Neuron (in vitro differentiated cells): ENCODE measurements at regions not wholly inside any gene's neighbourhood (a gene's known extent, or its start where the extent isn't known, plus 50 kb on each side); places are given as distances from the start of the nearest gene placed in this dataset.
"Not testable (repeated sequence)": the region's sequence is repeated elsewhere in the genome, so short reads cannot be mapped to it uniquely, and the experiment has no call there.

Source experiments
- H2AFZ ChIP-seq: one replicate; pipeline ENCODE4 v1.6.1; 2013; ENCODE audit warnings: low read depth, mild to moderate bottlenecking, inconsistent platforms, low read length, moderate library complexity
- H3K27me3 ChIP-seq: one replicate; pipeline ENCODE4 v1.6.1; 2013; ENCODE audit warnings: low read length; ENCODE audit not compliant: insufficient read depth
- H3K36me3 ChIP-seq: one replicate; pipeline ENCODE4 v1.6.1; 2013; ENCODE audit warnings: low read length; ENCODE audit not compliant: insufficient read depth
- H3K4me1 ChIP-seq: one replicate; pipeline ENCODE4 v1.6.1; 2013; ENCODE audit warnings: low read length; ENCODE audit not compliant: insufficient read depth
- H3K4me3 ChIP-seq: 2 replicates; pipeline ENCODE4 v1.5.1; 2013; ENCODE audit warnings: mild to moderate bottlenecking, low read length, moderate library complexity
- H3K9me3 ChIP-seq: one replicate; pipeline ENCODE4 v1.6.1; 2013; ENCODE audit warnings: low read length

GRCh38 chr3:84692261-84692660, 266.5 kb upstream of the CADM2 start:
- no peaks in the 10 kb centered on the region for H3K27me3 ChIP-seq
- no peaks in the 10 kb centered on the region for H3K9me3 ChIP-seq
- no peak overlapping the region for H3K4me3 ChIP-seq
- no peaks in the 10 kb centered on the region for H3K4me1 ChIP-seq
- H2AFZ ChIP-seq = no peak overlapping the region
- no peaks in the 10 kb centered on the region for H3K36me3 ChIP-seq

- H3K9me3 ChIP-seq, H3K27me3 ChIP-seq, H3K4me3 ChIP-seq, H3K4me1 ChIP-seq, H2AFZ ChIP-seq, H3K36me3 ChIP-seq: not testable (repeated sequence)
These were observed 248.5 kb upstream of the CADM2 start for GRCh38 chr3:84710288-84710687.

GRCh38 chr3:84717894-84718293, 240.9 kb upstream of the CADM2 start:
- H3K27me3 ChIP-seq = no peaks in the 10 kb centered on the region
- no peak overlapping the region for H3K4me3 ChIP-seq
- no peaks in the 10 kb centered on the region for H3K9me3 ChIP-seq
- no peak overlapping the region for H2AFZ ChIP-seq
- no peaks in the 10 kb centered on the region for H3K4me1 ChIP-seq
- no peaks in the 10 kb centered on the region for H3K36me3 ChIP-seq

DNA sequence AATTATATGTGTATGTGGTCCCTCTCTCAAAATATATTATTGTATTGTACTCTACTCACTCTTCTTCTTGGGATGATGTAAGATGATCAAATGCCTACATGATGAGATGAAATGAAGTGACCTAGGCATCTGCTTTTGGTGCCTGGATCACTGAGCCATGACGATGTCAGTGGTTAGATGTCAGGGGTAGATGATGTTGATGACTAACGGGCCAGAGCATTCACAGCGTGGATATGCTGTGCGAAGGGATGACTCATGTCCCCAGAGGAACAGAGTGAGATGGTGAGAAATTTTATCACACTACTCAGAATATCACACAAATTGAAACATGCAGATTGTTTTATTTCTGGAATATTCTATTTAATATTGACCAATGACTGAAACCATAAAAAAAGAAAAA, 233.9 kb upstream of the CADM2 start:
- Histone ChIP-seq H3K36me3 (no peaks in the 10 kb centered on the region), H3K4me1 (no peaks in the 10 kb centered on the region), H2AFZ (no peak overlapping the region), H3K4me3 (no peak overlapping the region), H3K27me3 (no peaks in the 10 kb centered on the region), H3K9me3 (no peaks in the 10 kb centered on the region)

- Histone ChIP-seq H3K4me1 (no peaks in the 10 kb centered on the region), H3K4me3 (no peak overlapping the region), H2AFZ (no peak overlapping the region), H3K9me3 (no peaks in the 10 kb centered on the region), H3K27me3 (no peaks in the 10 kb centered on the region), H3K36me3 (no peaks in the 10 kb centered on the region)
These were observed 231.2 kb upstream of the CADM2 start for GRCh38 chr3:84727616-84728015.

DNA sequence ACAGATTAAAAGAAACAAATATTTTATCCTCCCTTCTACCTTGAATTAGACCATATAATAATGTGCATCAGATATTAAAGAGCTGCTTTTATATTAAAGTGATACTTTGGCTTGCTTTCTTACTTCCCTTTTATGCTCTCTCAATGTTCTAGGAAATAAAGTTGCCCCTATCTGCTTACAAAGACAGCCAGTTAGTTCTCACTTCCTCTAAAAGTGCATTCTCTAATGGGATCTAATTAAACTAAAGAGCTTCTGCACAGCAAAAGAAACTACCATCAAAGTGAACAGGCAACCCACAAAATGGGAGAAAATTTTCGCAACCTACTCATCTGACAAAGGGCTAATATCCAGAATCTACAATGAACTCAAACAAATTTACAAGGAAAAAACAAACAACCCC, 224.1 kb upstream of the CADM2 start:
- H2AFZ ChIP-seq, H3K4me3 ChIP-seq, H3K9me3 ChIP-seq, H3K4me1 ChIP-seq, H3K36me3 ChIP-seq, H3K27me3 ChIP-seq: not testable (repeated sequence)

- Histone ChIP-seq H3K9me3 (no peaks in the 10 kb centered on the region), H3K36me3 (no peaks in the 10 kb centered on the region), H3K27me3 (no peaks in the 10 kb centered on the region), H3K4me1 (no peaks in the 10 kb centered on the region), H3K4me3 (no peak overlapping the region), H2AFZ (no peak overlapping the region)
These were observed 220.7 kb upstream of the CADM2 start for GRCh38 chr3:84738086-84738485.

DNA sequence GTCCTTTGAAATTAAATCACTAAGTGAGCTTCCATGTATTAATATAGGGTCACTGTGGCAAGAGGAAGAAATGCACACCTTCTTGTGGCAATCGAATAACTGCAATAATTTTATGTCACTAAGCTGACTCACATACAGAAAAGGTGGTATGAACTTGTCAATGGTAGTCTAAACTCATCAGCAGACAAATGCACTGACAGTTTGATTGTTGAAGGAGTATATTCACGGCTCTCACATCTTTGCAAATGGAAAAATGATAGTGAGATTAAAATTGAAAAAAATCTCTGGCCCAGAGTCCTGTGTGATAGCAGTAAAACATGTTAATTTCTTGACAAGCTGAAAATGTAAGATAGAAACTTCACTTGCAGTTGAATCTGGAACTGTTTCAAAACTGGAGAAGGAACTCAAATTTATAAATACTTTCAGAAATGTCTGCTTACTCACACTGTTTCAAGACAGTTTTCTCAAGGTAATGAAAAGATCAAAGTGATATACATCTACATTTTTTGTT, 215.8 kb upstream of the CADM2 start:
- no peak overlapping the region for H2AFZ ChIP-seq
- H3K9me3 ChIP-seq = no peaks in the 10 kb centered on the region
- no peaks in the 10 kb centered on the region for H3K27me3 ChIP-seq
- no peaks in the 10 kb centered on the region for H3K36me3 ChIP-seq
- no peaks in the 10 kb centered on the region for H3K4me1 ChIP-seq
- no peak overlapping the region for H3K4me3 ChIP-seq

GRCh38 chr3:84744130-84744529, 214.7 kb upstream of the CADM2 start:
- H3K4me3 ChIP-seq = no peak overlapping the region
- H3K36me3 ChIP-seq = no peaks in the 10 kb centered on the region
- H2AFZ ChIP-seq = no peak overlapping the region
- no peaks in the 10 kb centered on the region for H3K9me3 ChIP-seq
- H3K27me3 ChIP-seq = no peaks in the 10 kb centered on the region
- no peaks in the 10 kb centered on the region for H3K4me1 ChIP-seq

GRCh38 chr3:84755860-84756259, 202.9 kb upstream of the CADM2 start:
- no peak overlapping the region for H3K4me3 ChIP-seq
- H3K9me3 ChIP-seq = no peaks in the 10 kb centered on the region
- H3K27me3 ChIP-seq = no peaks in the 10 kb centered on the region
- no peak overlapping the region for H2AFZ ChIP-seq
- H3K36me3 ChIP-seq = no peaks in the 10 kb centered on the region
- no peaks in the 10 kb centered on the region for H3K4me1 ChIP-seq

DNA sequence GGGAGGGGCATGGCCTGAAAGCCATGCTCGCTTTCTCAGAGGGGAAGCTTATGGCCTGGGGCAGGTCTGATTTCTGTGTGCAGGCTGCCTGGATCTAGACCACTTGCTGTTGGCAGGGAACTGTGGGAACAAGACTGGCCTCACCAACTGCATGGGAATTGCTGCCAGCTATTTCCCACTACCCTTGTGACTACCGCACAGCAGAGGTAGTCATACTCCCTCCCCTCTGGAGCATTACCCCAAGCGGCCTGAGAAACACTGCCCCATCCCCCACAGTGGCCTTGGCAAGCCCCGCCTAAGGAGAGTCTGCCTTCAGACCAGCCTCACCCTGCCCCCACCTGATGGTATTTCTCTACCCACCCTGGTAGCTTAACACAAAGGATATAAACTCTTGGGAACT, 199.4 kb upstream of the CADM2 start:
- Histone ChIP-seq H3K9me3 (no peaks in the 10 kb centered on the region), H3K27me3 (no peaks in the 10 kb centered on the region), H2AFZ (no peak overlapping the region), H3K36me3 (no peaks in the 10 kb centered on the region), H3K4me1 (no peaks in the 10 kb centered on the region), H3K4me3 (no peak overlapping the region)

DNA sequence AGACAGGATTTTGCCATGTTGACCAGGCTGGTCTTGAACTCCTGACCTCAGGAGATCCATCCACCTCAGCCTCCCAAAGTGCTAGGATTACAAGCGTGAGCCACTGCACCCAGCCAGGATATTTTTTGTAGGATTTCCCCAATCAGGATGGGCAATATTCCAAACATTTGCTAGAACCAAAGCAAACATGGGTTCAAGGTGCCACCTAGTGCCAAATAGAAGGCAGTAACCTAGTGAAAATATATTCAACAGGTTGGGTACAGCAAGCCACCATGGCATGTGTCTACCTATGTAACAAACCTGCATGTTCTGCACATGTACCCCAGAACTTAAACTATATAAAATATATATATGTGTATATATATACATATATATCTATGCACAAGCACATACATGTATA, 185.9 kb upstream of the CADM2 start:
- no peaks in the 10 kb centered on the region for H3K36me3 ChIP-seq
- H3K27me3 ChIP-seq = no peaks in the 10 kb centered on the region
- no peak overlapping the region for H3K4me3 ChIP-seq
- H3K4me1 ChIP-seq = no peaks in the 10 kb centered on the region
- no peak overlapping the region for H2AFZ ChIP-seq
- H3K9me3 ChIP-seq = peaks cover 2% of the 10 kb centered on the region

GRCh38 chr3:84783281-84783680, 175.5 kb upstream of the CADM2 start:
- Histone ChIP-seq H3K27me3 (no peaks in the 10 kb centered on the region), H2AFZ (no peak overlapping the region), H3K36me3 (no peaks in the 10 kb centered on the region), H3K4me3 (no peak overlapping the region), H3K4me1 (no peaks in the 10 kb centered on the region), H3K9me3 (no peaks in the 10 kb centered on the region)

GRCh38 chr3:84789961-84790360, 168.8 kb upstream of the CADM2 start:
- Histone ChIP-seq H2AFZ (no peak overlapping the region), H3K27me3 (no peaks in the 10 kb centered on the region), H3K36me3 (no peaks in the 10 kb centered on the region), H3K4me3 (no peak overlapping the region), H3K4me1 (peaks cover 6% of the 10 kb centered on the region), H3K9me3 (no peaks in the 10 kb centered on the region)
